Muscle of arm (tissue), 1 donor: ENCODE measurements at regions not wholly inside any gene's neighbourhood (a gene's known extent, or its start where the extent isn't known, plus 50 kb on each side); places are given as distances from the start of the nearest gene placed in this dataset.
A peak's percentile ranks its signal among the peaks of the same experiment; 100 is the strongest.

Experiments used
- DNase-seq: peaks from one replicate; pipeline ENCODE4 v3.0.0-alpha.2; 2013

DNA sequence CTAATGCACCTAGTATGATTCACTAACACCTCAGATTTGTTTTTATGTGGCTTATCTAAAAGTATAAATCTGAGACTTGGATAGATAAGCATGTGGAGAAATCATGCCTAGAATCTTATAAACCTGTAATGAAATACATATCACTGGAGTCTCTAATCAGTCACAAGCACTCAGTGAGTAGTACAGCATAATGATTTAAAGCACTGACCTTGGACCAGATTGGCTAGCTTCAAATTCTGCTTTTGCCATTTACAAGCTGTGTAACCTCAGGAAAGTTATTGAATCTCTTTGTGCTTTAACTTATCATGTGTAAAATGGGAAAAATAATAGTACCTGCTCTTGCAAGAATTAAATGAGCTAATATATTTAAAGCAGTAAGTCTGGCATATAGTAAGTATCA lies 61.2 kb upstream of the ALDH1A1 start:
- no peak for DNase-seq

- DNase-seq = no peak
These were observed 59.1 kb upstream of the ALDH1A1 start for GRCh38 chr9:73011956-73012355.

GRCh38 chr9:73011181-73011750 lies 58.4 kb upstream of the ALDH1A1 start:
- peak; percentile 36 for DNase-seq

GRCh38 chr9:73009649-73010288 lies 56.9 kb upstream of the ALDH1A1 start:
- DNase-seq = no peak

DNA sequence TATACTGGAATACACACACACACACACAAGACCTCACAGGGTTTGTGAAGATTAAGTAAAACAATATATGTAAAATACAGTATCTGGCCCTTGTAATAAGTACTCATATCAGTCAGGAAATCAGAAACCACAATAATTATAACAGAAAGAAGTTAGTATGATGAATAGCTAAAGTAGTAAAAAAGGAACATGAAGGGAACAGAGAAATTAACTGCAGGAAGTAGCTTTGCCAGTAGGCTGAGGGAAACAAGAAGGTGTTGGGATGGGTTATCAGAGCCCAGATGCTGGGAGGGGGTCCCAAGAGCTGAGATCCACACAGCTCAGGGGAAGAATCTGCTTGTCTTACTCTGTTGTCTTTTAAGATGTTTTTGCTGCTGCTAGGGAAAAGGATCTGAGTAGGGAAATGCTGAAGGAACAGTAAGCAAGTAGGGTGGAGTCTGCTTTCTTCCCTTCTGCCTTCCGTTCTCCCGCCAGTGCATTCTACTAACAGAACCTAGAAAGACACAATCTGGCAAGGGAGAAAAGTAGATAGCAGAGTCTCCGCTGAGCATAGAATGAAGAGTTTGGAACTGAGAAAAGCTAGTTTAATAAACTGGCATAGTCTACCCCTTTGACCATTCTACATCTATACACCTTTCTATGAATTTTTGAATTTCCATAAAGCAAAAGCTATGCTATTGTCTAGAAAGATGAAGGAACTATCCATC lies 55.3 kb upstream of the ALDH1A1 start:
- no peak for DNase-seq

DNA sequence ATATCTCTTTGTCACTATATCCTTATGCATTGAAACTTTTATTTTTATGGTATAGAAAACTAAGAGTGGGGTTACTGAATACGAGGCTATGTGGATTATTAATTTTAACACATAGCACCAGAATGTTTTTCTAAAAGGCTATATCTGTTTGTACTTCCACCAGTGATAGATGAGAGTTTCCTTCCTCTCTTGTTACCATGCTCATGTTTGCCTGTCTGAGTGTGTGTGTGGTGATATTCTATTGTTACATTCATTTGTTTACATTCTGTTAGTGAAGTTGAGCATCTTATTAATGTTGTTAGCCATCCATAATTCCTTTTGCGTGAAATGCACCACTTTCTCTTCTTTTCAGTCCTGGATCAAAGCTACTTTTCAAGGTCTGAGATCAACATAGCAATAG lies 54.1 kb upstream of the ALDH1A1 start:
- no peak for DNase-seq
